HEK293T (cell line): ENCODE measurements at regions not wholly inside any gene's neighbourhood (a gene's known extent, or its start where the extent isn't known, plus 50 kb on each side); places are given as distances from the start of the nearest gene placed in this dataset.

ENCODE experiments used
- CTCF ChIA-PET: fragments of 350-600 bp; formaldehyde crosslinking; extraction: SDS; loops from one replicate; lab custom pipeline; 2021; ENCODE audit warnings: antibody characterized with exemption, inconsistent platforms; lab: Yijun Ruan, JAX
- POLR2A ChIA-PET: fragments of 350-600 bp; formaldehyde crosslinking; extraction: SDS; loops from one replicate; lab custom pipeline; 2020; ENCODE audit warnings: antibody characterized with exemption, inconsistent platforms; lab: Yijun Ruan, JAX
- DNase-seq: peaks from one replicate; pipeline ENCODE4 v3.0.0; 2012; ENCODE audit warnings: mixed read lengths; ENCODE audit errors: extremely low spot score
- ARNT ChIP-seq: fragments of 450-650 bp; IDR thresholded peaks from 2 replicates; pipeline ENCODE4 v1.6.1; 2017; ENCODE audit warnings: mild to moderate bottlenecking
- BHLHE40 ChIP-seq: fragments of 450-650 bp; IDR thresholded peaks from 2 replicates; pipeline ENCODE4 v1.6.1; 2016; ENCODE audit warnings: mild to moderate bottlenecking, moderate library complexity, borderline replicate concordance
- CTBP1 ChIP-seq: fragments of 450-650 bp; IDR thresholded peaks from 2 replicates; pipeline ENCODE4 v1.6.1; 2016; ENCODE audit warnings: borderline replicate concordance
- ELF4 ChIP-seq: fragments of 450-650 bp; IDR thresholded peaks from 2 replicates; pipeline ENCODE4 v1.6.1; 2017; ENCODE audit warnings: antibody characterized with exemption
- FOXA1 ChIP-seq: fragments of 450-650 bp; IDR thresholded peaks from 2 replicates; pipeline ENCODE4 v1.6.1; 2016; ENCODE audit warnings: mild to moderate bottlenecking
- FOXK2 ChIP-seq: fragments of 450-650 bp; IDR thresholded peaks from 2 replicates; pipeline ENCODE4 v1.6.1; 2016; ENCODE audit warnings: mild to moderate bottlenecking
- FOXM1 ChIP-seq: fragments of 450-650 bp; IDR thresholded peaks from 2 replicates; pipeline ENCODE4 v1.6.1; 2017; ENCODE audit warnings: mild to moderate bottlenecking, borderline replicate concordance
- HDGF ChIP-seq: fragments of 450-650 bp; IDR thresholded peaks from 2 replicates; pipeline ENCODE4 v1.6.1; 2017; ENCODE audit warnings: antibody characterized with exemption, borderline replicate concordance
- L3MBTL2 ChIP-seq: fragments of 450-650 bp; conservative IDR thresholded peaks from 2 replicates; pipeline ENCODE4 v1.6.1; 2016; ENCODE audit warnings: mild to moderate bottlenecking
- LEF1 ChIP-seq: fragments of 450-650 bp; IDR thresholded peaks from 2 replicates; pipeline ENCODE4 v1.6.1; 2017; ENCODE audit warnings: mild to moderate bottlenecking, borderline replicate concordance
- NFRKB ChIP-seq: fragments of 450-650 bp; IDR thresholded peaks from 2 replicates; pipeline ENCODE4 v1.6.1; 2016; ENCODE audit warnings: mild to moderate bottlenecking, moderate library complexity
- PKNOX1 ChIP-seq: fragments of 450-650 bp; IDR thresholded peaks from 2 replicates; pipeline ENCODE4 v1.6.1; 2016
- SP1 ChIP-seq: fragments of 450-650 bp; IDR thresholded peaks from 2 replicates; pipeline ENCODE4 v1.6.1; 2017
- SUZ12 ChIP-seq: fragments of 450-650 bp; IDR thresholded peaks from 2 replicates; pipeline ENCODE4 v1.6.1; 2016; ENCODE audit warnings: mild to moderate bottlenecking
- TARDBP ChIP-seq: fragments of 450-650 bp; IDR thresholded peaks from 2 replicates; pipeline ENCODE4 v1.6.1; 2016
- ZNF384 ChIP-seq: fragments of 450-650 bp; IDR thresholded peaks from 2 replicates; pipeline ENCODE4 v1.6.1; 2016

DNA sequence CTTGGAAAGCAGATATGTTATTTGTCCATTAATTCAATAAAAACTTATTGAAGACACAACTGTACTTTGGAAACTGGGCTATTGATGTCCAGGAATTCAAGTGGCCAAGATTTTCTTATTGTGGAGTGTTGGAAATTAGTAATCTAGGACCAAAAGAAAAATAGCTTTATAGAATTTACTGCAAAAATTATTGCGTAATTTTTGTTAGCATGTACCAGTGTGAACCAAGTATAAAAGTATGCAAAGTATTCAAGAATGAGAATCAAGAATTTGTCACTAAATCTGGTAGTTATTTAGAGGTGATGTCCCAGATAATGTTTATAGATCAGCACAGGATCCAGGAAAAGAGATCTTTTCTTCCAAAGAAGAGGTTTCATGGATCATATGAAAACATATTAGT is 468.9 kb upstream of the CTSO start:
- ChIA-PET CTCF (no interaction called here), POLR2A (no interaction called here)
- DNase-seq: no peak
- TF ChIP-seq ELF4 (no peak), TARDBP (no peak), FOXK2 (no peak), FOXA1 (no peak), ZNF384 (no peak), BHLHE40 (no peak), CTBP1 (no peak), L3MBTL2 (no peak), SUZ12 (no peak), HDGF (no peak), PKNOX1 (no peak), SP1 (no peak), ARNT (no peak), LEF1 (no peak), FOXM1 (no peak)

- CTCF ChIA-PET: no interaction called here
- TF ChIP-seq SUZ12: no peak
- TF ChIP-seq TARDBP: no peak
- TF ChIP-seq HDGF: no peak
- TF ChIP-seq PKNOX1: no peak
- TF ChIP-seq ZNF384: no peak
- DNase-seq: no peak
- POLR2A ChIA-PET: no interaction called here
These were observed 467.0 kb upstream of the CTSO start for GRCh38 chr4:156420623-156421022.

DNA sequence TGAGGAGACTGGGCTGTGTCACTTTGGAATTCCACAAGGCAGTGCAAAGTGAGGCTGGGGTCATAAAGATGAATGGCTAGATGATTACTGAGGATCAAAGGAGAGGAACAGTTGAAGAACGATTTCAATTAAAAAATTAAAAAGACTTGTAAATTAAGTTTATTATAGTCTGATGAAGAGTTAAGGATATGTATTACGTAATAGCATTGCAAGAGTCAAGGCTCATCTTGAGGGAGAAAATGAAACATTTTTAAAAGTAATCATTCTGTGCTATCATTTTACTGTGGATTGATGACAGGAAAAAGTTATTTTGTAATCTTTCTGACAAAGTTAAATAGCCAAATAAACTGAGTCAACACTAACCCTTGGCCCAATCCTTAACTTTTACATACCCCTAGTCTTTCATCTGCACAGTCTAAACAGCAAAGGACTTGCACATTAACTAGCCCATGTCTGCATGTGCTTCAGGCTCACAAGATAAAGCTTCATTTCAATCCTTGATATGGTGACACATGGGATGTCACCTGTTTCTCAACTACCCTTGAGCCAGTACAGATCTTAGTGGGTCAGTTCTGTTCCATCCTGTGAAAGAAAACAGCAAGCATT is 465.5 kb upstream of the CTSO start:
- TF ChIP-seq TARDBP (no peak), PKNOX1 (no peak), ARNT (no peak), CTBP1 (no peak), SP1 (no peak), BHLHE40 (no peak), ELF4 (no peak), ZNF384 (no peak), L3MBTL2 (no peak), LEF1 (no peak), FOXA1 (no peak), FOXK2 (no peak), FOXM1 (no peak), HDGF (no peak), SUZ12 (no peak), NFRKB (no peak)
- CTCF ChIA-PET: interaction anchor here (0.6 kb wide), 1 partner anchor 21 kb away, joined by 5 read pairs; no protein-coding TSS in a partner anchor
- DNase-seq: no peak
- POLR2A ChIA-PET: no interaction called here

- CTCF ChIA-PET: no interaction called here
These were observed 460.7 kb upstream of the CTSO start for GRCh38 chr4:156414406-156414805.

GRCh38 chr4:156413239-156414135 is 459.8 kb upstream of the CTSO start:
- TF ChIP-seq PKNOX1 (peak; percentile 43; the same call in 1 of the 2 replicates), HDGF (no peak), ELF4 (no peak), ARNT (no peak), FOXK2 (no peak)
- ChIA-PET POLR2A (no interaction called here), CTCF (no interaction called here)
- DNase-seq: no peak

More at GRCh38 chr4:156414406-156414805, 460.7 kb upstream of the CTSO start:
- no peak for DNase-seq
- POLR2A ChIA-PET: no interaction called here
- no peak for TF ChIP-seq ELF4
- no peak for TF ChIP-seq FOXK2
- no peak for TF ChIP-seq CTBP1
- TF ChIP-seq L3MBTL2: no peak
- TF ChIP-seq FOXA1: no peak
- no peak for TF ChIP-seq ARNT
- no peak for TF ChIP-seq FOXM1
- TF ChIP-seq TARDBP: no peak
- no peak for TF ChIP-seq ZNF384
- TF ChIP-seq HDGF: no peak
- no peak for TF ChIP-seq LEF1

DNA sequence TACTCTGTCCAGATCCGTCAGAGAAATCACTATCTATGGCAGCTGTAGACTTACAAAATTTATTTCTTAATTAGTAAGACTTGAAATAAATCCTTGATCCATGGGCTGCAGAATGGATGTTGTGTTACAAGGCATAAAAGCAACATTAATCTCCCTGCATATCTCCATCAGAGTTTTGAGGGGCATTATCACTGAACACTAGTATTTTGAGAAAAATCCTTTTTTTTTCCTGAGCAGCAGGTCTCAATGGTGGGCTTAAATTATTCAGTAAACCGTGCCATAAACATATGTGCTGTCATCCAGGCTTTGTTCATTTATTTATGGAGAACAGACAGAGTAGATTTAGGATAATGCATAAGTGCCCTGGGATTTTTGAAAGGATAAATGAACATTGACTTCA is 457.9 kb upstream of the CTSO start:
- ChIA-PET POLR2A (no interaction called here), CTCF (no interaction called here)
- TF ChIP-seq CTBP1 (no peak), FOXA1 (no peak), NFRKB (no peak), L3MBTL2 (no peak), HDGF (no peak), SUZ12 (no peak), ZNF384 (no peak), FOXK2 (no peak), PKNOX1 (no peak), ARNT (no peak), SP1 (no peak), BHLHE40 (no peak), LEF1 (no peak), FOXM1 (no peak), TARDBP (no peak), ELF4 (no peak)
- no peak for DNase-seq
